ENCODE measurements at regions not wholly inside any gene's neighbourhood (a gene's known extent, or its start where the extent isn't known, plus 50 kb on each side); places are given as distances from the start of the nearest gene placed in this dataset.
A peak's percentile ranks its signal among the peaks of the same experiment; 100 is the strongest.

DNA sequence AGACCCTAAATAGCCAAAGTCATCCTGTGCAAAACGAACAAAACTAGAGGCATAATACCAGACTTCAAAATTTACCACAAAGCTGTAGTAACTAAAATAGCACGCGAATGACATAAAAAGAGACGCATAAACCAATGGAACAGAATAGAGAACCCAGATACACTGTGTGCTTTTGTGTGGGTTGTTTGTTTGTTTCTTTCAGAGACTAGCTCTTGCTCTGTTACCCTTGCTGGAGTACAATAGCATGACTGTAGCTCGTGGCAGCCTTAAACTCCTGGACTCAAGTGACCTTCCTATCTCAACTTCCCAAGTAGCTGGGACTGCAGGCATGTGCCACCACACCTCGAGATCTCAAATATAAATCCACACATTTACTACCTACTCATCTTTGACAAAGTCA, 1314.6 kb upstream of the GBE1 start:
- no peak for DNase-seq

- no peak for DNase-seq
Measured at GRCh38 chr3:83074485-83074884, 1313.0 kb upstream of the GBE1 start.

DNA sequence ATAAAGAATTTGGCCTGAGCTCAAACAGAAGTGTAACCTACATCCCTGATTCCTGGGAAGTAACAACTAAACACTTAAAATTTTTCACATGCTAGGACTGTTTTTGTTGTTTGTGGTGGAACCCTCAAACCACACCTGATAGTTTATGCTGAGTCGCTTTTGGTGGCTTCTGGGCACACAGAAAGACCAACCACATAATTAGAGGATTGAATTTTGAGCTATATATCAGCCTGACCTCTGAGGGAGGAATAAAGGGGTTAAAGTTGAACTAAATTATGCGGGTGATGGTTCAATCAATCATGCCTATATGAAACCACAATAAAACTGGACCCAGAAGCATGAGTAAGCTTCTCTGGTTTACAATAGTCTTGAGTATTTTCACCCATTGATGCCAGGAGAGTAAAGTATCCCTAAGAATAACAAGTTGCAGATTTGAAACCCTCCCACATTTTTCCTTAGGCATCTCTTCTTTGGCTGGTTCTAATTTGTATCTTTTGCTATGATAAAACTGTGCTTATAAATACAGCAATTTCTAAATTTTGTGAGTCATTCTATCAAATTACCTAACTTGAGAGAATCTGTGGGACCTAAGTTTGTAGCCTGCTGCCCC, 1304.5 kb upstream of the GBE1 start:
- DNase-seq: no peak

DNA sequence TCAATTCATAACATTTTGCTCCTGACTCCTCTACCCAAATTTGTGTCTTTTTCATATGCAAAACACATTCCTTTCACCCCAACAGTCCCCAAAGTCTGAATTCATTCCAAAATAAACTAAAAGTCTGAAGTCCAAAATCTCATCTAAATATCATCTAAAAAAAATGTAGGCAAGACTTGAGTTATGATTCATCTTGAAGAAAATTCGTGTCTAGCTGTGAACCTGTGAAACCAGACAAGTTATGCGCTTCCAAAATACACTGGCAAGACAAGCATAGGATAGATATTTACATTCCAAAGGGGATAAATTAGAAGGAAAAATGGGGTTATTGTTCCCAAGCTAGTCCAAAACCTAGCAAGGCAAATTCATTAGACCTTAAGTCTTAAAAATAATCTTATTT, 1302.0 kb upstream of the GBE1 start:
- DNase-seq: no peak

DNA sequence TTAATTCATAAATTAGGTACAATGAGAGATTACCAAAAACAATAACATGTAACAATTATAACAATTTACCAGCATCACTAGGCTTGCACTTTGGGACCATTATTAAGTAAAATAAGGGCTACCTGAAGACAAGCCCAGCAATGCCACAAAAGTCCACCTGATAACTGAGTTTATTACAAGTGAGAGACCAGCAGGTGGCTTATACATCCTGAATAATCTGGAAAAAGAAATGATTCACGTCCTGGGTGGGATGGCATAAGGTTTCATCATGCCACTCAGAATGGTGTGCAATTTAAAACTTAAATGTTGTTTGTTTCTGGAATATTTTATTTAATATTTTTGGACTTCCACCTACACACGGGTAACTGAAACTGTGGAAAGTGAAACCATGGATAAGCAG, 1287.1 kb upstream of the GBE1 start:
- DNase-seq: no peak

GRCh38 chr3:83039422-83039821, 1278.0 kb upstream of the GBE1 start:
- DNase-seq: no peak

- DNase-seq: no peak
Measured at GRCh38 chr3:83035704-83036010, 1274.2 kb upstream of the GBE1 start.

GRCh38 chr3:83034806-83035703, 1273.6 kb upstream of the GBE1 start:
- DNase-seq: no peak

GRCh38 chr3:83033133-83033532, 1271.7 kb upstream of the GBE1 start:
- DNase-seq: no peak

GRCh38 chr3:83023086-83023485, 1261.6 kb upstream of the GBE1 start:
- DNase-seq: no peak

DNA sequence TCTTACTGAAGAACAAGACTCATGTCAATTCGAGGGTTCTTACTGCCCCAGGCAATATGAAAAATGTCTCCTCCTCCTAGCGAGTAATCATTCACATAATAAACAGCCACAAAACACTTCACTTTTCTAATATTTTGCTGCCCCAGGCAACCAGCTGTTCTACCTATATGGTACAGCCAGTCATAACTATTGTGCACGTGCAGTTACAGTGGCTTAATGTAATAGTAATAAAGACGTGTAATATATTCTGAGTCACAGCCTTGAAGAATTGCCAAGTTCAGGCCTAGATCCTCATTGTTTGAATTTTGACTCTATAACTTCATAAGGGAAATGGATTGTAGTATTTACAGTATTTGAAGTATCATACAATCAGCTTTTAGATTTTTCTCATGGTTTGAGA, 1250.0 kb upstream of the GBE1 start:
- DNase-seq: no peak

GRCh38 chr3:83003917-83004316, 1242.5 kb upstream of the GBE1 start:
- no peak for DNase-seq

DNA sequence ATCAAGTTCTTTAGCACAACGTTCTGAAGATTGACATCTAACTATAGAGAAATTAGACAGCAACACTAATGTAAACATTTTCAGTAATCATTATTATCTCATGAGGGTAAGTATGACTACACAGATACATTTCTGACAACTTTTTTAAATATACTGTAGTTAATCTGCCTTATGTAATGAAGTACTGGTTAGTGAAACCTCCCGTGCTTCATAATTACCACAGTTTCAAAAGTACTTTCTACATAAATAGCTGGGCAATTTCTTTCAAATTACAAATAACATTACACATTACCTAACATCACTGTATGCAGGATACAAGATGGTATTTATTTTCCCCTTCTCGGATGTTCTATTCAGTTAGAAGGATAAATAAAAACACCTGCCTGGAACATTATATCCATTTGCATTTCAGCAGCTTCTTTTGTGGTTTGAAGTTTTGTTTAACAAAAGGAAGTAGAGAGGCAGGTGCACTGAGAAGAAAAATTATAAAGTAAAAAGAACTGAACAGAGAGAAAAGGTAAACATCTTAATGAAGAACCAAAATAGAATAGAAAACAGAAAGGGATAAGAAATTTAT, 1241.5 kb upstream of the GBE1 start:
- no peak for DNase-seq

- no peak for DNase-seq
Measured at GRCh38 chr3:82999777-83000176, 1238.3 kb upstream of the GBE1 start.

GRCh38 chr3:82978368-82978767, 1216.9 kb upstream of the GBE1 start:
- DNase-seq: no peak

DNA sequence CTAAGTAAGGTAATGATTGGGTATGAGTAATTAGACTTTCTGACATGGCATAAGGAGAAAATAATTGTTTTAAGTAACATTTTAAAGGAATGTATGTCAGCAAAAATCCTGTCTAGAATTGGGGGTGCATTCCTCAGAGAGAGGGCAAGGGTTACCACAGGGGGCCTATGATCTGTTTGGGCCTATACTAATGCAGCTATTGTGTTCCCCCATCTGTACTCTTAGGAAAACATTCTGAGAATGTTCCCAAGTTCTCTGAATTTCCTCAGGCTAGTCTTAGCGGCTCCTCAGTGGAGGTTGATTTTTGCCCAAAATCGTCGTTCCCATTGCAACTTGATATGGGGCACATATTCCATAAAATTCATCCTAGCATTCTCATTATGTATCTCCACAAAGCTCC, 1216.4 kb upstream of the GBE1 start:
- no peak for DNase-seq

DNA sequence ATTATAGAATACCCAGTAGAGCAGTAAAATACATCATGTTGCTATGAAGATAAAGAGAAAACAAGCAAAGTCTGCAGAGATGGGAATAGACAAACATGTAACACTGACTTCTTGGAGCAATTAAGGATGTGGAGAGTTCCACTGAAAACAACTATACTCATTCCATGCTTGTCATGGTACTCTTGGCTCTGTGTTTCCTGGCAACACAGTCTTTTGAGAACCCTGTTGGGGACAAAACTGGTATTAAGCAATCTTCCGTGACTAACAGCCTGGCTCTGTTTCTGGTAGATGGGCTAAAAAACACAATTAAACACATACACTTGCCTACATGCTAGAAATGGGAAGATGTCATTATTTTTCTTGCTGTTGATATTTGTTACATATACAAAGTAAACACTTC, 1212.3 kb upstream of the GBE1 start:
- DNase-seq: no peak

DNA sequence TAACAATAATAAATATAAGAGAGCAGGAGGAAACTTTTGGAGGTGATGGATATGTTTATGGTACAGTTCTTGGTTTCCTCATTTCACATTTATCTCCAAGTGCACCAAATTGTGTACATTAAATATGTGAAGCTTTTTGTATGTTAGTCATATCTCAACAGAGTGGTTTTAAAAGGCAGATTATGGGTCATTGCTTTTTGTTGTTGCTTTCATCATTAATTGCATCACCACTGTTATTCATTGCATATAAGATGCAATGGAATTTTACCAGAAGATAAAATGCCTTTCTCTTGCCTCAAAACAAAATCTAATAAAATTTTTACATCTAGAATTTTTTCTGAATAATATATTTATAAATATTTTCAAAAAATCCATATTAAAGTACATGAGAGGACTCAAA, 1198.9 kb upstream of the GBE1 start:
- DNase-seq: no peak

DNA sequence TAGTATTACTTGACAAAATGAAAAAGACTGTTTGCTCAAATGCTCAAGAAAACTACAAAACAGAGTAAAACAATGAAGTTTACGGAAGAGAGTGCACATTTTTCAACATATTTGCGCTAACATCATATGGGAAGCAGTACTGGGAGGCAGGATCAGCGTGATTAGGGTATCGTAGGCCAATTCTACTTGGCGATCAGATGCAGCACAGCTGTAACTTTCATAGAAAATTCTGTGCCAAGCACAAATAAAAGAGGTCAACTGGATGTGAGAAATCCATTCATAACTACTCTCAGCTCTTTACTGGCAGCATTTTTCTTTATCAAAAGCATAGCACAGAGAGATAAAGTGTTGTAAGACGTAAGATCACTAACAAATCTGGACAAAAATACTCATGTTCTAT, 1196.3 kb upstream of the GBE1 start:
- no peak for DNase-seq

GRCh38 chr3:82957079-82957478, 1195.6 kb upstream of the GBE1 start:
- no peak for DNase-seq

DNA sequence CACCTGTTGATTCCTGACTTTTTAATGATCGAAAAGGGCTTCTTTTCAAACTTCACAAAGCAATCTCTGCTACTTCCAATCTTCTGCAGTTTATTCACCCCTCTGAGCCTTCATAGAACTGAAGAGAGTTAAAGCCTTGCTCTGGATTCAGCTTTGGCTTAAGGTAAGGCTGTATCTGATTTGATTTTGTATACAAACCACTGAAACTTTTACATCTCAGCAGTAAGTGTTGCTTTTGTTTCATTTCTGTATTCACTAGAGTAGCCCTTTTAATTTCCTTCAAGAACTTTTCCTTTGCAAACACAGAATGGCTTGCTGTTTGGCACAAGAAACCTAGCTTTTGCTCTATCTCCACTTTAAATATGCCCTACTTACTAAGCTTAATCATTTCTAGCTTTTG, 1193.0 kb upstream of the GBE1 start:
- no peak for DNase-seq

DNA sequence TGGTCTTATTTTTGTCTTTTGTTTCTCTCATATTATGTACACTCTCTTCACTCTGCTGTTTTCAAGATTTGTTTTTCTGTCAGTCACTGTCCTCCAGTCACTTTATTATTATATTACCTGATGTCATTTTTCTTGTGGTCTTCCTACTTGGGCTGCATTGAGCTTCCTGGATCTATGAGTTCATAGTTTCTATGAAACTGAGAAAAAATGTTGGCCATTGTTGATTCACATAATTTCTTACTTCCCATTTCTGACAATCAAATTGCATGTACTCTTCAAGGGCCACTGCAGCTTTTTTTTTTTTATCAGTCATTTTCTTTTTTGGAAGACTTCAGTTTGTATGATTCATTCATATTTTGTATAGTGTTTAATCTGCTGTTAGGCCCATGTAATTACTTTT, 1180.6 kb upstream of the GBE1 start:
- no peak for DNase-seq

DNA sequence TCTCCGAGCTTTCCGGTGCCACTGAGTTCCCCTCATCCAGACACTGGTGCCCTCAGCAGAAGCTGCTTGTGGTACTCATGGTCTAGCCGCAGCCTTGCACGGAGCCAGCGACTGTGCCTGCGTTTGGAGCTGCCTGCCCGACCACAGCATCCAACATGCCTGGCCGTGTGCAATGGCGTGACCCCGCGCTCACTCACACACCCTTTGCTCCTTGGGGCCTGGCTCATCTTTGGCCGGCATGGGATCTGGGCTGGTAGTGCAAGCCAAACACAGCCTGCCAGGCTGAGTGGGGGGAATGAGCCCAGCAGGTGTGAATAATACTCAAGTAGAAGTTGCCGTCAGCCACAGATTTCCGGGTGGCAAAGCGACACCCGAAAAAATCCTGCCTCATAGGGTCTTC, 1178.7 kb upstream of the GBE1 start:
- peak; percentile 14 for DNase-seq

- DNase-seq: no peak
Measured at GRCh38 chr3:82939491-82940097, 1178.1 kb upstream of the GBE1 start.

All from CD4-positive, alpha-beta T cell treated with Interleukin-15 for 1 hour (primary cell).